DMS53 (cell line): ENCODE measurements at regions not wholly inside any gene's neighbourhood (a gene's known extent, or its start where the extent isn't known, plus 50 kb on each side); places are given as distances from the start of the nearest gene placed in this dataset.
"Not testable (repeated sequence)": the region's sequence is repeated elsewhere in the genome, so short reads cannot be mapped to it uniquely, and the experiment has no call there.

Source experiments
- DNase-seq: peaks from one replicate; lab custom pipeline; 2025; lab: John Stamatoyannopoulos, UW

- not testable (repeated sequence) for DNase-seq
Observed at GRCh38 chr3:125697126-125697525, 101.8 kb upstream of the OSBPL11 start.

GRCh38 chr3:125697979-125698640, 102.8 kb upstream of the OSBPL11 start:
- peak; percentile 66 for DNase-seq

GRCh38 chr3:125715651-125716050, 120.4 kb upstream of the OSBPL11 start:
- DNase-seq: no peak

GRCh38 chr3:125732151-125732550, 136.9 kb upstream of the OSBPL11 start:
- DNase-seq: not testable (repeated sequence)

GRCh38 chr3:125741991-125742718, 146.9 kb upstream of the OSBPL11 start:
- not testable (repeated sequence) for DNase-seq

GRCh38 chr3:125742845-125743244, 147.5 kb upstream of the OSBPL11 start:
- DNase-seq: peak; percentile 23

GRCh38 chr3:125757050-125757449, 161.8 kb upstream of the OSBPL11 start:
- peak; percentile 9 for DNase-seq

GRCh38 chr3:125758641-125759130, 163.4 kb upstream of the OSBPL11 start:
- not testable (repeated sequence) for DNase-seq

- DNase-seq: not testable (repeated sequence)
Observed at GRCh38 chr3:125762601-125763000, 167.3 kb upstream of the OSBPL11 start.

- peak; percentile 61 for DNase-seq
Observed at GRCh38 chr3:125766285-125766826, 171.1 kb upstream of the OSBPL11 start.

- not testable (repeated sequence) for DNase-seq
Observed at GRCh38 chr3:125766931-125767330, 171.6 kb upstream of the OSBPL11 start.

- DNase-seq: no peak
Observed at GRCh38 chr3:125767641-125768040, 172.3 kb upstream of the OSBPL11 start.

- DNase-seq: not testable (repeated sequence)
Observed at GRCh38 chr3:125768821-125769220, 173.5 kb upstream of the OSBPL11 start.

GRCh38 chr3:125771506-125771905, 176.2 kb upstream of the OSBPL11 start:
- not testable (repeated sequence) for DNase-seq

GRCh38 chr3:125774433-125775034, 179.2 kb upstream of the OSBPL11 start:
- not testable (repeated sequence) for DNase-seq

- not testable (repeated sequence) for DNase-seq
Observed at GRCh38 chr3:125775106-125775505, 179.8 kb upstream of the OSBPL11 start.

GRCh38 chr3:125775606-125776294, 180.5 kb upstream of the OSBPL11 start:
- DNase-seq: not testable (repeated sequence)

GRCh38 chr3:125779276-125779675, 184.0 kb upstream of the OSBPL11 start:
- not testable (repeated sequence) for DNase-seq

GRCh38 chr3:125779918-125780317, 184.6 kb upstream of the OSBPL11 start:
- DNase-seq: not testable (repeated sequence)

GRCh38 chr3:125781678-125782077, 186.4 kb upstream of the OSBPL11 start:
- not testable (repeated sequence) for DNase-seq

GRCh38 chr3:125790312-125790711, 178.7 kb upstream of the ROPN1B start:
- DNase-seq: not testable (repeated sequence)

GRCh38 chr3:125791021-125791420, 178.0 kb upstream of the ROPN1B start:
- not testable (repeated sequence) for DNase-seq
